ENCODE measurements at regions not wholly inside any gene's neighbourhood (a gene's known extent, or its start where the extent isn't known, plus 50 kb on each side); places are given as distances from the start of the nearest gene placed in this dataset.

DNA sequence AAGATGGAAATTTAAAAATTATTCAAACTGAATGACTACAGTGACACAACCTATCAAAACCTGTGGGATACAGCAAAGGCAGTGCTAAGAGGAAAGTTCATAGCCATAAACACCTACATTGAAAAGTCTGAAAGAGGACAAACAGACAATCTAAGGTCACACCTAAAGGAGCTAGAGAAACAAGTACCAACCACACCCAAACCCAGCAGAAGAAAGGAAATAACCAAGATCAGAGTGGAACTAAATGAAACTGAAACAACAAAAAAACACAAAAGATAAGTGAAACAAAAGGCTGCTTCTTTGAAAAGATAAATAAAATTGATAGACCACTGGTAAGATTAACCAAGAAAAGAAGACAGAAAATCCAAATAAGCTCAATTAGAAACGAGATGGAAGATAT lies 247.2 kb upstream of the ZNF804A start:
- H3K9ac ChIP-seq (ENCODE audit: insufficient read depth in 1 of 2, low read depth in 2 of 2, low read length in 2 of 2): no peak overlapping the region
- H3K9me1 ChIP-seq (ENCODE audit: control insufficient read depth, insufficient read depth, low read length): no peaks in the 10 kb centered on the region
- intact Hi-C loops (cut with micrococcal nuclease): no loop called here
- no peak overlapping the region for H3K27ac ChIP-seq (ENCODE audit: extremely low read depth, low read depth, low read length)
- ATAC-seq (no peak), FAIRE-seq (no peak), DNase-seq (ENCODE audit: extremely low read depth in 1 of 4, low spot score in 3 of 4) (no peak)
- ChIA-PET CTCF (ENCODE audit: low intra/inter-chr PET ratio) (no interaction called here), POLR2A (no interaction called here)
- BruUV-seq (replicated peaks): no TSS peak
- H3K27me3 ChIP-seq (ENCODE audit: control insufficient read depth in 2 of 2, insufficient read depth in 2 of 2, low read length in 2 of 2): no peaks in the 10 kb centered on the region
- WGBS (ENCODE audit: insufficient coverage, low coverage, missing lambda C conversion rate): 0% methylated on average over 1 of the region's 1 CpG
- no peaks in the 10 kb centered on the region for H3K9me3 ChIP-seq (replicated peaks; ENCODE audit: control insufficient read depth, insufficient read depth, low read depth, low read length)
- H3K36me3 ChIP-seq (ENCODE audit: control insufficient read depth, insufficient read depth, low read length): no peaks in the 10 kb centered on the region
- H3K4me2 ChIP-seq (ENCODE audit: insufficient read depth, low read length): no peak overlapping the region
- in situ Hi-C loops (cut with MboI): no loop called here
- H4K20me1 ChIP-seq (replicated peaks; ENCODE audit: control insufficient read depth, insufficient read depth, low read length): no peaks in the 10 kb centered on the region
- H3K4me3 ChIP-seq: no peak overlapping the region
- H3K4me1 ChIP-seq (replicated peaks in 1 of 2; ENCODE audit: control insufficient read depth in 2 of 2, insufficient read depth in 2 of 2, low read length in 2 of 2): no peaks in the 10 kb centered on the region
- no peaks in the 10 kb centered on the region for H3K79me2 ChIP-seq (ENCODE audit: control insufficient read depth, insufficient read depth, low read length)
- H2AFZ ChIP-seq (ENCODE audit: low read depth, low read length): no peak overlapping the region
- TF ChIP-seq CSDE1 (IDR thresholded peaks at IDR 0.05): no peak
- TF ChIP-seq CREB5 (CRISPR knock-in tag; IDR thresholded peaks at IDR 0.05): no peak
- TF ChIP-seq GABPB2 (CRISPR knock-in tag; conservative IDR thresholded peaks at IDR 0.05): no peak
- no peak for TF ChIP-seq ATF3 (IDR thresholded peaks at IDR 0.05)
- no peak for TF ChIP-seq ATF3 (CRISPR knock-in tag; conservative IDR thresholded peaks at IDR 0.05)
- TF ChIP-seq CBX1 (IDR thresholded peaks at IDR 0.05; ENCODE audit: low read depth): no peak
- TF ChIP-seq TFAM (CRISPR knock-in tag; conservative IDR thresholded peaks at IDR 0.05): no peak
- no peak for TF ChIP-seq ZKSCAN1 (IDR thresholded peaks at IDR 0.05; ENCODE audit: low read depth, low read length)
- TF ChIP-seq ZNF124 (CRISPR knock-in tag; IDR thresholded peaks at IDR 0.05): no peak
- TF ChIP-seq TAF1 (IDR thresholded peaks at IDR 0.05; ENCODE audit: control insufficient read depth, extremely low read depth, insufficient read depth, low read length, severe bottlenecking): no peak
- TF ChIP-seq ZFP1 (CRISPR knock-in tag; IDR thresholded peaks at IDR 0.05): no peak
- no peak for TF ChIP-seq JUN (IDR thresholded peaks at IDR 0.05; ENCODE audit: borderline replicate concordance, low read depth, low read length)
- no peak for TF ChIP-seq JUN (CRISPR knock-in tag; IDR thresholded peaks at IDR 0.05; ENCODE audit: borderline replicate concordance)
- TF ChIP-seq, protein P1, sequence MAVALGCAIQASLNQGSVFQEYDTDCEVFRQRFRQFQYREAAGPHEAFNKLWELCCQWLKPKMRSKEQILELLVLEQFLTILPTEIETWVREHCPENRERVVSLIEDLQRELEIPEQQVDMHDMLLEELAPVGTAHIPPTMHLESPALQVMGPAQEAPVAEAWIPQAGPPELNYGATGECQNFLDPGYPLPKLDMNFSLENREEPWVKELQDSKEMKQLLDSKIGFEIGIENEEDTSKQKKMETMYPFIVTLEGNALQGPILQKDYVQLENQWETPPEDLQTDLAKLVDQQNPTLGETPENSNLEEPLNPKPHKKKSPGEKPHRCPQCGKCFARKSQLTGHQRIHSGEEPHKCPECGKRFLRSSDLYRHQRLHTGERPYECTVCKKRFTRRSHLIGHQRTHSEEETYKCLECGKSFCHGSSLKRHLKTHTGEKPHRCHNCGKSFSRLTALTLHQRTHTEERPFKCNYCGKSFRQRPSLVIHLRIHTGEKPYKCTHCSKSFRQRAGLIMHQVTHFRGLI (CRISPR knock-in tag; IDR thresholded peaks at IDR 0.05): no peak
- TF ChIP-seq PHF8 (IDR thresholded peaks at IDR 0.05; ENCODE audit: borderline replicate concordance, low read length): no peak
- no peak for TF ChIP-seq LCOR (CRISPR knock-in tag; IDR thresholded peaks at IDR 0.05)
